ENCODE measurements at regions not wholly inside any gene's neighbourhood (a gene's known extent, or its start where the extent isn't known, plus 50 kb on each side); places are given as distances from the start of the nearest gene placed in this dataset.
"Not testable (repeated sequence)": the region's sequence is repeated elsewhere in the genome, so short reads cannot be mapped to it uniquely, and the experiment has no call there.

GRCh38 chr2:184425083-184425482 is 173.2 kb upstream of the ZNF804A start:
- DNase-seq (ENCODE audit: low spot score) = no peak

GRCh38 chr2:184444217-184444616 is 154.1 kb upstream of the ZNF804A start:
- no peak for DNase-seq (ENCODE audit: low spot score)

- DNase-seq (ENCODE audit: low spot score) = no peak
Observed at GRCh38 chr2:184444623-184445223, 153.6 kb upstream of the ZNF804A start.

GRCh38 chr2:184449760-184450159 is 148.6 kb upstream of the ZNF804A start:
- no peak for DNase-seq (ENCODE audit: low spot score)

- DNase-seq (ENCODE audit: low spot score) = no peak
Observed at GRCh38 chr2:184452907-184453306, 145.4 kb upstream of the ZNF804A start.

- no peak for DNase-seq (ENCODE audit: low spot score)
Observed at GRCh38 chr2:184455624-184456023, 142.7 kb upstream of the ZNF804A start.

GRCh38 chr2:184456693-184457092 is 141.6 kb upstream of the ZNF804A start:
- not testable (repeated sequence) for DNase-seq (ENCODE audit: low spot score)

GRCh38 chr2:184463102-184463865 is 135.0 kb upstream of the ZNF804A start:
- no peak for DNase-seq (ENCODE audit: low spot score)

- no peak for DNase-seq (ENCODE audit: low spot score)
Observed at GRCh38 chr2:184463866-184464248, 134.5 kb upstream of the ZNF804A start.

- no peak for DNase-seq (ENCODE audit: low spot score)
Observed at GRCh38 chr2:184468826-184469225, 129.5 kb upstream of the ZNF804A start.

- DNase-seq (ENCODE audit: low spot score) = no peak
Observed at GRCh38 chr2:184472481-184472880, 125.8 kb upstream of the ZNF804A start.

- DNase-seq (ENCODE audit: low spot score) = no peak
Observed at GRCh38 chr2:184481865-184482264, 116.5 kb upstream of the ZNF804A start.

GRCh38 chr2:184498936-184499335 is 99.4 kb upstream of the ZNF804A start:
- DNase-seq (ENCODE audit: low spot score) = no peak

- no peak for DNase-seq (ENCODE audit: low spot score)
Observed at GRCh38 chr2:184504252-184504651, 94.1 kb upstream of the ZNF804A start.

GRCh38 chr2:184507254-184507653 is 91.1 kb upstream of the ZNF804A start:
- no peak for DNase-seq (ENCODE audit: low spot score)

- DNase-seq (ENCODE audit: low spot score) = no peak
Observed at GRCh38 chr2:184517402-184517801, 80.9 kb upstream of the ZNF804A start.

- DNase-seq (ENCODE audit: low spot score) = no peak
Observed at GRCh38 chr2:184520441-184520840, 77.9 kb upstream of the ZNF804A start.

- DNase-seq (ENCODE audit: low spot score) = no peak
Observed at GRCh38 chr2:184523732-184524131, 74.6 kb upstream of the ZNF804A start.

GRCh38 chr2:184524551-184525382 is 73.6 kb upstream of the ZNF804A start:
- no peak for DNase-seq (ENCODE audit: low spot score)

GRCh38 chr2:184527058-184527457 is 71.3 kb upstream of the ZNF804A start:
- DNase-seq (ENCODE audit: low spot score) = no peak

GRCh38 chr2:184528119-184528518 is 70.2 kb upstream of the ZNF804A start:
- no peak for DNase-seq (ENCODE audit: low spot score)

- DNase-seq (ENCODE audit: low spot score) = no peak
Observed at GRCh38 chr2:184530239-184530638, 68.1 kb upstream of the ZNF804A start.

- DNase-seq (ENCODE audit: low spot score) = no peak
Observed at GRCh38 chr2:184530959-184531358, 67.4 kb upstream of the ZNF804A start.

Measured in A172 (cell line).